HepG2 (cell line): ENCODE measurements at regions not wholly inside any gene's neighbourhood (a gene's known extent, or its start where the extent isn't known, plus 50 kb on each side); places are given as distances from the start of the nearest gene placed in this dataset.

Source experiments
- CTCF ChIP-seq: sonication (generic); formaldehyde crosslinking; IDR thresholded peaks from 2 replicates; pipeline ENCODE4 v1.5.0; 2020; ENCODE audit warnings: mild to moderate bottlenecking, missing genetic modification reagents, moderate library complexity
- FOXO4 ChIP-seq: sonication (generic); formaldehyde crosslinking; conservative IDR thresholded peaks from 2 replicates; pipeline ENCODE4 v1.8.1; 2023; ENCODE audit warnings: missing genetic modification reagents
- PHF5A ChIP-seq: IDR thresholded peaks from one replicate; pipeline ENCODE4 v1.6.1; 2018; ENCODE audit warnings: low read depth, missing genetic modification reagents; ENCODE audit not compliant: unreplicated experiment
- PRDM4 ChIP-seq: sonication (generic); formaldehyde crosslinking; IDR thresholded peaks from 2 replicates; pipeline ENCODE4 v1.9.0; 2021; ENCODE audit warnings: missing genetic modification reagents, borderline replicate concordance
- RAD21 ChIP-seq: fragments of 450-650 bp; formaldehyde crosslinking; IDR thresholded peaks from 2 replicates; pipeline ENCODE4 v1.5.0; 2020; ENCODE audit warnings: mild to moderate bottlenecking

- TF ChIP-seq CTCF (peak; percentile 82), PHF5A (CRISPR knock-in tag) (no peak), RAD21 (CRISPR knock-in tag) (peak; percentile 79), PRDM4 (no peak), FOXO4 (no peak)
- TF ChIP-seq, all 625 proteins: peak for 9
These were observed 76.6 kb downstream of the NDUFS5 start (continued) for GRCh38 chr1:39102537-39103327.
